Esophagus muscularis mucosa (tissue), 4 donors: ENCODE measurements at regions not wholly inside any gene's neighbourhood (a gene's known extent, or its start where the extent isn't known, plus 50 kb on each side); places are given as distances from the start of the nearest gene placed in this dataset.
"Not testable (repeated sequence)": the region's sequence is repeated elsewhere in the genome, so short reads cannot be mapped to it uniquely, and the experiment has no call there.

Experiments
- DNase-seq: peaks from one replicate; pipeline ENCODE4 v3.0.0-alpha.2; 2017; ENCODE audit errors: extremely low spot score
- H3K27ac ChIP-seq, 4 donors: fragments of 200-600 bp; sonication (generic); replicated peaks in 1 of 4; 1 replicate in 3 of 4; 2 replicates in 1 of 4; pipeline ENCODE4 v1.5.1; 2016 to 2019; ENCODE audit warnings: mild to moderate bottlenecking in 1 of 4
- H3K27me3 ChIP-seq, 4 donors: fragments of 200-600 bp; sonication (generic); one replicate each; pipeline versions ENCODE4 v1.5.1 to v1.6.0; 2016 to 2019
- H3K36me3 ChIP-seq, 4 donors: fragments of 200-600 bp; sonication (generic); one replicate each; pipeline ENCODE4 v1.5.1; 2016 to 2019
- H3K4me1 ChIP-seq, 4 donors: fragments of 200-600 bp; sonication (generic); one replicate each; pipeline ENCODE4 v1.5.1; 2016 to 2019
- H3K4me3 ChIP-seq, 4 donors: fragments of 200-600 bp; sonication (generic); 1 replicate in 2 of 4; 2 replicates in 2 of 4; pipeline ENCODE4 v1.5.1; 2016 to 2019; ENCODE audit warnings: mild to moderate bottlenecking in 4 of 4, moderate library complexity in 1 of 4
- H3K9me3 ChIP-seq, 4 donors: fragments of 200-600 bp; sonication (generic); 1 replicate in 3 of 4; 2 replicates in 1 of 4; pipeline ENCODE4 v1.5.1; 2016 to 2019
- CTCF ChIP-seq, 3 experiments: fragments of 200-600 bp in 2 of 3; fragments of 450-650 bp in 1 of 3; sonication (generic) in 2 of 3; IDR thresholded peaks; one replicate each; pipeline ENCODE4 v1.5.1; 2017 to 2019; ENCODE audit warnings: antibody characterized with exemption in 3 of 3, mild to moderate bottlenecking in 2 of 3, moderate library complexity in 1 of 3
- EP300 ChIP-seq: sonication (generic); formaldehyde crosslinking; IDR thresholded peaks from one replicate; pipeline ENCODE4 v1.6.1; 2017; ENCODE audit warnings: antibody characterized with exemption
- POLR2A ChIP-seq: fragments of 450-650 bp; IDR thresholded peaks from one replicate; pipeline ENCODE4 v1.6.1; 2017; ENCODE audit warnings: antibody characterized with exemption, moderate library complexity, mild to moderate bottlenecking, low read depth
- POLR2AphosphoS5 ChIP-seq, 2 donors: sonication (generic); formaldehyde crosslinking; IDR thresholded peaks; one replicate each; pipeline ENCODE4 v1.6.1; 2017; ENCODE audit warnings: antibody characterized with exemption in 2 of 2
- WGBS: methylation state at CpG from one replicate; pipeline ENCODE4 v1.1.5; 2018; 5-methylcytosine and 5-hydroxymethylcytosine counted together
- intact Hi-C: fragments of 100-400 bp; cut with DNase I; formaldehyde crosslinking; loops from one replicate; pipeline ENCODE4 v1.15.1; 2023

- Histone ChIP-seq H3K27ac (no peak overlapping the region), H3K27me3 (peaks cover 0 to 24% (median 1%) of the 10 kb centered on the region in 4 donors), H3K9me3 (peaks cover 0 to 10% (median 3%) of the 10 kb centered on the region in 4 donors), H3K4me3 (no peak overlapping the region), H3K36me3 (no peaks in the 10 kb centered on the region), H3K4me1 (no peaks in the 10 kb centered on the region)
- DNase-seq: no peak
- TF ChIP-seq CTCF (IDR thresholded peaks at IDR 0.05) (no peak), EP300 (no peak), POLR2A (no peak), POLR2AphosphoS5 (IDR thresholded peaks at IDR 0.05) (no peak)
- WGBS: 31% methylated on average over 5 of the region's 5 CpGs
- intact Hi-C loops: no loop called here
These were observed 147.1 kb upstream of the GRIK3 start for GRCh38 chr1:37181425-37181824.

GRCh38 chr1:37184789-37185188 lies 150.5 kb upstream of the GRIK3 start:
- H3K36me3 ChIP-seq: no peaks in the 10 kb centered on the region
- 57% methylated on average over 1 of the region's 1 CpG for WGBS
- no peak for DNase-seq
- peaks cover 0 to 10% (median 3%) of the 10 kb centered on the region in 4 donors for H3K9me3 ChIP-seq
- TF ChIP-seq CTCF (IDR thresholded peaks at IDR 0.05): no peak
- no peak for TF ChIP-seq POLR2AphosphoS5 (IDR thresholded peaks at IDR 0.05)
- no peak for TF ChIP-seq EP300
- no peak for TF ChIP-seq POLR2A
- peaks cover 0 to 35% (median 1%) of the 10 kb centered on the region in 4 donors for H3K27me3 ChIP-seq
- no peak overlapping the region for H3K27ac ChIP-seq
- no peak overlapping the region for H3K4me3 ChIP-seq
- intact Hi-C loops: no loop called here
- no peaks in the 10 kb centered on the region for H3K4me1 ChIP-seq

- intact Hi-C loops: no loop called here
- Histone ChIP-seq H3K27me3 (peaks cover 0 to 24% (median under 1%) of the 10 kb centered on the region in 4 donors), H3K36me3 (no peaks in the 10 kb centered on the region), H3K9me3 (peaks cover 0 to 10% (median 3%) of the 10 kb centered on the region in 4 donors), H3K4me1 (no peaks in the 10 kb centered on the region), H3K4me3 (no peak overlapping the region), H3K27ac (no peak overlapping the region)
- DNase-seq: no peak
- WGBS: 80% methylated on average over 1 of the region's 1 CpG
- TF ChIP-seq EP300 (no peak), POLR2AphosphoS5 (IDR thresholded peaks at IDR 0.05) (no peak), POLR2A (no peak), CTCF (IDR thresholded peaks at IDR 0.05) (no peak)
These were observed 152.0 kb upstream of the GRIK3 start for GRCh38 chr1:37186246-37186756.

- DNase-seq: no peak
- Histone ChIP-seq H3K9me3 (peaks cover 0 to 5% (median 0%) of the 10 kb centered on the region in 4 donors), H3K4me3 (no peak overlapping the region), H3K36me3 (no peaks in the 10 kb centered on the region), H3K4me1 (no peaks in the 10 kb centered on the region), H3K27ac (no peak overlapping the region), H3K27me3 (peaks cover 0 to 16% (median 0%) of the 10 kb centered on the region in 4 donors)
- TF ChIP-seq POLR2A: no peak
- intact Hi-C loops: no loop called here
- WGBS: 32% methylated on average over 3 of the region's 3 CpGs
These were observed 154.8 kb upstream of the GRIK3 start for GRCh38 chr1:37189111-37189510.

GRCh38 chr1:37197411-37197810 lies 163.1 kb upstream of the GRIK3 start:
- Histone ChIP-seq H3K27ac (no peak overlapping the region), H3K9me3 (peaks cover 0 to 5% (median 2%) of the 10 kb centered on the region in 4 donors), H3K27me3 (peaks cover 0 to 12% (median 0%) of the 10 kb centered on the region in 4 donors), H3K4me1 (no peaks in the 10 kb centered on the region), H3K4me3 (no peak overlapping the region), H3K36me3 (no peaks in the 10 kb centered on the region)
- no peak for DNase-seq
- TF ChIP-seq EP300 (no peak), POLR2A (no peak)
- intact Hi-C loops: no loop called here
- WGBS: 62% methylated on average over 3 of the region's 3 CpGs

GRCh38 chr1:37214305-37214704 lies 180.0 kb upstream of the GRIK3 start:
- H3K9me3 ChIP-seq, H3K4me3 ChIP-seq, intact Hi-C loops, H3K36me3 ChIP-seq, DNase-seq, H3K27me3 ChIP-seq, H3K4me1 ChIP-seq, H3K27ac ChIP-seq: not testable (repeated sequence)
- WGBS: 44% methylated on average over 5 of the region's 5 CpGs
